GM18508 (cell line): ENCODE measurements at regions not wholly inside any gene's neighbourhood (a gene's known extent, or its start where the extent isn't known, plus 50 kb on each side); places are given as distances from the start of the nearest gene placed in this dataset.

ENCODE experiments used
- ATAC-seq: cut with Tn5 transposase; IDR thresholded peaks from one replicate; pipeline ENCODE4 v1.9.1; 2021; ENCODE audit warnings: moderate number of reproducible peaks; ENCODE audit not compliant: insufficient read depth, unreplicated experiment

- ATAC-seq, result no peak
Measured at GRCh38 chr18:54714851-54715250, 113.4 kb upstream of the RAB27B start.

- no peak for ATAC-seq
Measured at GRCh38 chr18:54716586-54716985, 111.7 kb upstream of the RAB27B start.

- ATAC-seq, result peak; percentile 47
Measured at GRCh38 chr18:54717673-54718407, 110.4 kb upstream of the RAB27B start.

- ATAC-seq, result no peak
Measured at GRCh38 chr18:54718408-54718773, 109.9 kb upstream of the RAB27B start.

GRCh38 chr18:54720620-54721019 is 107.7 kb upstream of the RAB27B start:
- no peak for ATAC-seq

- no peak for ATAC-seq
Measured at GRCh38 chr18:54726143-54726542, 102.1 kb upstream of the RAB27B start.

GRCh38 chr18:54734059-54734458 is 94.2 kb upstream of the RAB27B start:
- no peak for ATAC-seq

- ATAC-seq, result no peak
Measured at GRCh38 chr18:54736981-54737380, 91.3 kb upstream of the RAB27B start.

GRCh38 chr18:54737986-54738385 is 90.3 kb upstream of the RAB27B start:
- ATAC-seq, result no peak

- no peak for ATAC-seq
Measured at GRCh38 chr18:54739476-54739875, 88.8 kb upstream of the RAB27B start.

GRCh38 chr18:54740136-54740846 is 88.0 kb upstream of the RAB27B start:
- ATAC-seq, result no peak

GRCh38 chr18:54742120-54742519 is 86.2 kb upstream of the RAB27B start:
- no peak for ATAC-seq

GRCh38 chr18:54742659-54743604 is 85.3 kb upstream of the RAB27B start:
- no peak for ATAC-seq

- no peak for ATAC-seq
Measured at GRCh38 chr18:54743605-54743995, 84.7 kb upstream of the RAB27B start.

- ATAC-seq, result no peak
Measured at GRCh38 chr18:54749291-54749690, 79.0 kb upstream of the RAB27B start.

GRCh38 chr18:54750350-54750749 is 77.9 kb upstream of the RAB27B start:
- no peak for ATAC-seq

GRCh38 chr18:54752185-54752584 is 76.1 kb upstream of the RAB27B start:
- no peak for ATAC-seq

- no peak for ATAC-seq
Measured at GRCh38 chr18:54755456-54755855, 72.8 kb upstream of the RAB27B start.

GRCh38 chr18:54762386-54762785 is 65.9 kb upstream of the RAB27B start:
- no peak for ATAC-seq

GRCh38 chr18:54764786-54765185 is 63.5 kb upstream of the RAB27B start:
- no peak for ATAC-seq
